Stimulated activated CD4-positive, alpha-beta T cell treated with anti-CD3 and anti-CD28 coated beads, Interleukin-15, amount 100 ng/mL, for 48 hours (primary cell): ENCODE measurements at regions not wholly inside any gene's neighbourhood (a gene's known extent, or its start where the extent isn't known, plus 50 kb on each side); places are given as distances from the start of the nearest gene placed in this dataset.

Source experiments
- DNase-seq, 2 donors: peaks; one replicate each; pipeline ENCODE4 v3.0.0-alpha.2; 2020; ENCODE audit warnings: low read depth in 2 of 2

- DNase-seq, result peak in 1 of 2 donors; percentile 4
Measured at GRCh38 chrX:102067966-102068723, 57.3 kb upstream of the TCEAL2 start.

DNA sequence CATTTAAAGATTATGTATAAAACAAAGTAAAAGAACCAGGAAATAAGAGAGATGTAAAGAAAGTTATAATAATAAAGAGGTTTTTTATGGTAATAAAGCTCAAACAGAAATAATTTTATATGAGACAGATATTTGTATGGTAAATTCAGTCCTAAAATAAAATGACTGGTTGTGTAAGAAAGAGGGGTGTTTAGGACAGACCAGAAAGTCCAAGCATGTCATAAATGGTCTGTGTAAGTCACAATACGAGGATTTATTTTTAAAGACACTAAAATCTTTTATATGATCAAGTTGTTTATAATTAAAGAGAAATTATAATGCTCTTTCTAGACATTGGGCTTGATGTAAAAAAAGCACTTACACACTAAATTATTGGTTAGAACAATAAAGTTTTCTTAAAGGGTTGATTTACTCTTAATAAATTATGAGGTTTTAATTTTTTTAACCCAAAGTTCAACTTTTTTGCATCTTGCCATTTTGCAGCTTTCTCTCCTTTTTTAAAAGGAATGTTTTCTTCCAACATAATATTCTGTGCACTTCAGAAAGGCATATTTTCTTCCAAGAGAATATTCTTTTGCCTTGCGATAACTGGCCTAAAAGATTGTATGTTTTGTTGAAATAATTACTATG is 61.9 kb upstream of the TCEAL2 start:
- no peak for DNase-seq

- no peak for DNase-seq
Measured at GRCh38 chrX:102044496-102044895, 81.0 kb upstream of the TCEAL2 start.

DNA sequence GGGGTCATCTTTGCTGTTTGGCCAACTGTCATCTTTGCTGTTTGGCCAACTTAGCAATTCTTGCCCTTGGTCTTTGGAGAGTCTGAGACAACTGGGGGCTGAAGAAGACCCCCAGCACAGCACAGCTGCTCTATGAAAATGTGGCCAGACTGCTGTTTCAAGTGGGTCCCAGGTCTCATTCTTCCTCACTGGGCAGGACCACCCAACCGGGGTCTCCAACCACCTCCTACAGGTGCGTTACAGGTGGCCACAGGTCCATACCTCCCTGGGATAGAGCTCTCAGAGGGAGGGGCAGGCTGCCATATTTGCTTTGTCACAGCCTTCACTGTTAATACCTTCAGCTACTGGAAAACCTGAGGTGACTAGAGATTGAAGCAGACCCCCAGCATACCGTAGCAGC is 82.1 kb upstream of the TCEAL2 start:
- DNase-seq, result no peak

GRCh38 chrX:102042372-102043325 is 82.8 kb upstream of the TCEAL2 start:
- DNase-seq, result no peak

GRCh38 chrX:102029026-102029425 is 96.5 kb upstream of the TCEAL2 start:
- DNase-seq, result no peak

GRCh38 chrX:102018208-102018607 is 86.4 kb upstream of the ZMAT1 start:
- DNase-seq, result no peak

GRCh38 chrX:102008901-102009300 is 77.1 kb upstream of the ZMAT1 start:
- no peak for DNase-seq

GRCh38 chrX:101999644-102000539 is 68.1 kb upstream of the ZMAT1 start:
- DNase-seq, result no peak

DNA sequence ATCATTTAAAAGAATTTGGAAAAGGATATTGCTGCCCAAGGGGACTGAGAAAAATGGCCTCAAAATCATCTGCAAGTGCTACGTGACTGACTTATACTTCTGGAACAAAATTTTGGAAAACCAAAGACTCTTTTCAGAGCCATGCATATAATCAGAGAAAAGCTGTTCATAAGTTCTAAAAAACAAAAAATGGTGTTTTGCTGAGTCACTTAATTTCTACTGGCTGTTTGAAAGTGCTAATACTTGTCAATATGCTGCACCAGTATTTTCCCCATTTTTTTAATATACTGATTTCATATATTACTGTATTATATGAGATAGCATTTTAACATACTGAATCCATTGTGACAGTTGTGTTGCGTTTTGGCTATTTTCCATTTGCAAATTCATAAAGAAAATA is 61.5 kb upstream of the ZMAT1 start:
- no peak for DNase-seq

DNA sequence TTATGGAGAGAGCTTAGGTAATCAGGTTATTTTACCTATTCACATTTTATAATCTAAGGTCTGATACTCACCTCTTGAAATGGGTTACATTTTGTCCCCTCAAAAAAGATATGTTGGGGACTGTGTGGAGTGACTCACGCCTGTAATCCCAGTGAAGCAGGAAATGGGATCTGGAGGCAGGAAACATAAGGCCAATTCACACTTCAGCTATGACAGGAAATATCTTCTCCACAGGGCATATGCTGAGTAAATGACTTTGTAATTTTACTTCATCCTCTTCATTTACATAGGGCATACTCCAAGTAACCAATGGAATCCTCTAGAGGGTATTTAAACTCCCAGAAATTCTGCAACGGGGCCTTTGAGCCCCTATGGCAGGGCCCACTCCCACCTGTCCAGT is 54.8 kb upstream of the ZMAT1 start:
- no peak for DNase-seq
